ENCODE measurements at regions not wholly inside any gene's neighbourhood (a gene's known extent, or its start where the extent isn't known, plus 50 kb on each side); places are given as distances from the start of the nearest gene placed in this dataset.

GRCh38 chr9:14433351-14434157 is 119.6 kb upstream of the NFIB start:
- TF ChIP-seq SUZ12 (IDR thresholded peaks at IDR 0.05; ENCODE audit: extremely low read depth, insufficient read depth, insufficient read length) (no peak), YY1 (IDR thresholded peaks at IDR 0.05; ENCODE audit: insufficient read depth, insufficient read length) (no peak)

Measured in NT2/D1 (cell line).